HTR-8/SVneo (cell line): ENCODE measurements at regions not wholly inside any gene's neighbourhood (a gene's known extent, or its start where the extent isn't known, plus 50 kb on each side); places are given as distances from the start of the nearest gene placed in this dataset.

ENCODE experiments used
- DNase-seq: peaks from one replicate; pipeline ENCODE4 v3.0.0; 2011; ENCODE audit warnings: low spot score, mixed read lengths; ENCODE audit not compliant: insufficient read length
- FAIRE-seq: peaks from 2 replicates; lab custom pipeline; 2011; peaks lifted over from hg19 to GRCh38; lab: Jason Lieb, UNC

DNA sequence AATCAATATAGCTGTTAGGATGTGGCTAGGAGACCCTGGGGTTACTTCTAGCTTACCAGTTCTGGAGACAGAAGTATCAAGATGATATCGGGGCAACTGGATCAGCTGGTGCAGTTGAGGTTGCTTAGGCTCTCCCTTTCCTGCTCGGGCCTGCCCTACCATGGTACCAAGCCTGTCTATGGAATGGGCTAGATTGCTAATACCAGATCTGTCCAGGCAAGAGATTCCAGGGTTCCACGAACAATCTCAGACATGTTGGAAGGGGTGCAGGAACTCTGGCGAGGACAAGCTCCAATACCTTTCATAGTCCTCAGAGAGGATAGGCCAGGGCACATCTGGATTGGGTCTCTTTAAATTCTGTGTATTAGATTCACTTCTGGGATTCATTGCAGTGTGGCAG is 53.8 kb downstream of the ADM start:
- FAIRE-seq, result no peak
- DNase-seq, result no peak

DNA sequence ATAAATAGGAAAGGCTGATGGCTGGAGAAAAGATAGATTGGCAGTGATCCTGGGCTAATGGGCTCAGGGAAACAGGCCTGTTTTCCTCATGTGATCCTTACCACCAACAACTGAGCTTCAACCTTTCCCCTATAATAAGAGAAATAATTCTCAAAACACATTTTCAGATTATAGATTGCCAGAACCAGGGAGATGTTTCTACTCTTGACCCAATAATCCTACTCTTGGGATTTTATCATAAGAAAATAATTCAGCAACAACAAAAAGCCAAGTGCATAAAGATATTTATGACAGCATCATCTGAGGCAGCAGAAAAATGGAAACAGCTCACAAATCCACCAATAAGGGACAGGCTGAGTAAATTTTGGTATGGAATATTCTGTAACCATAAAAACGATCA is 54.3 kb downstream of the ADM start:
- no peak for FAIRE-seq
- no peak for DNase-seq

DNA sequence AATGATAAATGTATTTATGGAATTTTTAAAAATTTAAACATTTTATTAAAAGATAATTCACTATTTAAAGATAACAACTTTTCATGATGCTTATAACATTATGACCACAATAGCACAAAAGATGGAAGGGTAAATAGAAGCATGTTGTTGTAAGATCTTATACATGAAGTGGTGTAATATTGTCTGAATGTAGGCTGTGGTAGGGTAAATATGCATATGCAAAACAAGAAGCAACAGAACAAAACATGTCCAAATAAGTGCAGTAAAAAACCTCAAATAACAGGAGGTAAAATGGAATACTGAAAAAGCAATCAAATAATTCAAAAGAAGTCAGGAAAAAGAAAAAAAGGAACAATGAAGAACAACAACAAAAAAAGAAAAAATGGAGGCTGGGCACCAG is 56.0 kb downstream of the ADM start:
- no peak for FAIRE-seq
- DNase-seq, result no peak

DNA sequence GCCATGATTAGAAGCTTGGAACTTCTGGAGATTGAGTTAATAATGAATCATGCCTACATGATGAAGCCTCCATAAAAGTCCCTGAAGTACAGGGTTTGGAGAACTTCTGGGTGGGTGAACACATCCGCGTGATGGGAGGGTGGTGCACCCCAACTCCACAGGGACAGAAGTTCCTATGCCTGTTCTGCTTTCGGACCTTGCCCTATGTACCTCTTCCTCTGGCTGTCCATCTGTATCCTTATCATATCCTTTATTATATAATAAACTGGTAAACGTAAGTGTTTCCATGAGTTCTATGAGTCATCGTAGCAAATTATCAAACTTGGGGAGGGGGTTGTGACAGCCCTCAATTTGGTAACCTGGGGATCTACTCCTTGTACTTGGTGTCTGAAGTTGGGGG is 60.2 kb downstream of the ADM start:
- FAIRE-seq (no peak), DNase-seq (no peak)

DNA sequence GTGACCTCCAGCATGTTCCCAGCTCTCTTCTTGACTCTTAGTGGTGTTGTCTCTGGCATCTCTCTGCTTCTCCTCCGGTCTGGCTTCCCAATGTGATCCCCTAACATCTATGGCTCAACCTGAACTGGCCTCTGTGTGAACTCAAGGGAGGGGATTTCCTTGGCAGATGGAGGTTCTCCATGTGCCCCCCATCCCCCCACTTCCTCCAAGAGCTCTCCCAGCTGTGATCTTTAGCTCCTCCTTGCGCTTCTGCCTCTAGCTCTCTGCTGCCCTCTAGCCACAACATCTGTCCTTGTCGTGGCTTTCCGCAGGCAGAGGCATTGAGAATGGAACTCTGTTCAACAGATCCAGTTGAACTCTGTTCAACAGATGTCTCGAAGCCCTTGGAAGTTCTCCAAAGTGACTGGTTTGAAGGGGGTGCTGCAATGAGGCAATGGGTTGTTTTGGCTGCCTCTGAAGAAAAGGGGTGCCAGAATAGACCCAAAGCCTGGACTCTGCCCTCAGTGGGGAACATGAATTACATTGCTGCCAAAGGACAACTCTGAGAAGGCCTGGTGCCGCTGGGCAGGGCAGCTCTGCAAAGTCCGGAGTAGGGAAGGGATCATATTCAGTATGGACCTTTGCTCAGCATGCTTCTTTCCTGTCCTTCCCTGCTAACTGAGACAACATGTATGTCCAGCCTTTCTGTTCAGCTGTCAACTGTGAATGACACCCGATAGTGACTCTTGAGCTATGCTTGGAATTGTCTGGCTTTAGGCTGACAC is 61.9 kb downstream of the ADM start:
- FAIRE-seq, result peak; percentile 89
- DNase-seq, result peak; percentile 87

DNA sequence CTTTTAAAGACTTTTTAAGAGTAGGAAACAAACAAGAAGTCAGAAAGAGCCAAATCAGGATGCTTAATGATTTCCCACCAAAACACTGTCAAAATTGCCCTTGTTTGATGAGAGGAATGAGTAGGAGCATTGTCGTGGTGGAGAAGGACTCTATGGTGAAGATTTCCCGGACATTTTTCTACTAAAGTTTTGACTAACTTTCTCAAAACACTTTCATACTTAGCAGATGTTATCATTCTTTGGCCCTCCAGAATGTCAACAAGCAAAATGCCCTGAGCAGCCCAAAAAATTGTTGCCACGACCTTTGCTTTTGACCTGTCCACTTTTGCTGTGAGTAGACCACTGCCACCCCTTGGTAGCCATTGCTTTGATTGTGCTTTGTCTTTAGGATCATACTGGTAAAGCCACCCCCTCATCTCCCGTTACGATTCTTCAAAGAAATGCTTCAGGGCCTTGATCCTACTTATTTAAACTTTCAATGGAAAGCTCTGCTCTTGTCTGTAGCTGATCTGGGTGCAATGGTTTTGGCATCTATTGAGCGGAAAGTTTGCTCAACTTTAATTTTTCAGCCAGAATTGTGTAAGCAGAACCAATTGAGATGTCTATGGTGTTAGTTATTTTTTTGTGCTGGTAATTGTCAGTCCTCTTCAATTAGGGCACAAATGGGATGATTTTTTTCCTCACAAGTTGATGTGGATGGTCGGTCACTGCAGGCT is 67.2 kb downstream of the ADM start:
- FAIRE-seq, result no peak
- no peak for DNase-seq

DNA sequence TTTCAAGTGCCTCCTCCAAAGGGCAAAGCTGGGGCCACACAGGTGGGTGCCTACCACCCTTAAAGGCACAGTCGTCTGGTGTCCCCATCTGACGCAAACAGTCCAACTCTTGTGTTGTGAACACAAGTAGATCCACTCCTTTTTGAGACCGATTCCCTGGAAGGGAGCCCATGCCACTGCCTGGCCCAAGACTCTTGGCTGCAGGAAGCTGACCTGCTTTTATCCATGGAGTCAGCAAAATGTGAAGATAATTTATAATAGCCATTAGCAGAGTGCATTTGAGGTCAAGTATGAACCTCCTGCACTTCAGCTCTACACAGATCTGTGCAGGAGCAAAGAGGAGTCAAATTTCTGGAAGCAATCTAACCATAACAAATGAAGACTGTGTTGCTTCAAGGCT is 68.5 kb downstream of the ADM start:
- no peak for DNase-seq

DNA sequence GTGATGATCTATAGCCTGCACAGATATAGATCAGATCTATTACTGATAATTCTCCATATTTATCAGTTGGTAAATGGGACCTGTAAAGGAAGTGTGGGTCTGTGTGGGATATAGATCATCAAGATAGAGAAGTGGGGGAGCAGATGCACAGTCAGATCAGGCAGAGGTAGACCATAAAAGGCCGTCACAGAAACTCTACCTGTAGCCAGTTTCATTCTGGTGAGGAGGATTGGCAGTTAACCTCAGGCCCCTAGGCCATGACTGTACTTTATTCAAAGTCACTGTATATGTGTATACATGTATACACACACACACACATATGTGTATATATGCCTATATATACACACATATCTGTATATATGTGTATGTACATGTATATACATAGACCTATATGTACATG is 69.1 kb downstream of the ADM start:
- FAIRE-seq, result no peak
- DNase-seq, result no peak

More for the DNA sequence above, 68.5 kb downstream of the ADM start:
- FAIRE-seq, result no peak

DNA sequence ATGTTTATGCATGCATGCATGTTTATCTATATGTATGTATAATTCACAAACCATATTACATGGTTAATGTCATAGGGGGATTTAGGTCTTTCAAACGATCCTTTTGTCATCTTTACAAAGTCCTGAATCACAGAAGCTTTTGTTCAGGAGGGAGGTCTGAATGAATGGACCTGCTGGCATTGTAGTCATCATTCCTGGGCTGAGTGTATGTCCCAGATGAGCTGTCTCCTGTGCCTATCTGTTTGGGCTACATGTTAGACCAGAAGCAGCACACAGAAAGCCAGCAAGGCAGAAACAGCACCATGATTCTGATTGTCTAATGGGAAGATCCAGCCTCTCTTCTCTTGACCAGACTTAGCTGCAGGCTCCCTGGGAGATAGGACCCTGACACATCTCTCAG is 69.5 kb downstream of the ADM start:
- DNase-seq, result no peak
- no peak for FAIRE-seq

DNA sequence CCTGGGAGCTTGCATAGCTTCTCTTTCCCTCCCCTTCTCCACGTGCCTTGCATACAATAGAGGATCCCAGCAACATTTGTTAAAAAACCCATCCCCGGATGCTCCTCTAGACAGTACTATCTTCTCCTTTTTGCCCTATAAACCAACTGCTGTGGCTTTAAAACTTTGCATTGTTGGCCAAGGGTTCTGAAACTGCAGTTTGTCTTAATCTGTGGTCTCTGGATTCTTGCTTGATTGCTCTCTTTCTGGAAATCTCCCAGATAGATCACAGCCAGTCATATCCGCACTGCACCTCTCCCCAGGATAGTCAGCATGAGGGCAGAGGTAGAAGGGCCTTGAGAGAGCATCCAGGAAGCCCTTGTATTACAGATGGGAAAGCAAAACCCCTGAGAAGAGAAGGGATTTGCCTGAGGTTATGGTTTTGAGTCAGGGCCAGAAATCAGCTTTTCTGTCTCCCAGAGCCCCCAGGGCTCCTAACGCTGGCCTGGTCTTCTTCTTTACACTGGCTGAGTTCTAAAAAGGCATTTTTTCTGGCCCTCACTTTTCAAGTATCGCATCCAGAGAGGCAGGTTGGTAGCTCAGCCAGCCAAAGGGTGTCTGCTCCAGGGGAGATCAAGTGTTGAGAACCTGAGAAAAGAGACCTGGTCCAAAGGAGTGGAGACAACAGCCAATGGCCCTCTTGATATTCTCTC is 70.6 kb downstream of the ADM start:
- DNase-seq (no peak), FAIRE-seq (no peak)

DNA sequence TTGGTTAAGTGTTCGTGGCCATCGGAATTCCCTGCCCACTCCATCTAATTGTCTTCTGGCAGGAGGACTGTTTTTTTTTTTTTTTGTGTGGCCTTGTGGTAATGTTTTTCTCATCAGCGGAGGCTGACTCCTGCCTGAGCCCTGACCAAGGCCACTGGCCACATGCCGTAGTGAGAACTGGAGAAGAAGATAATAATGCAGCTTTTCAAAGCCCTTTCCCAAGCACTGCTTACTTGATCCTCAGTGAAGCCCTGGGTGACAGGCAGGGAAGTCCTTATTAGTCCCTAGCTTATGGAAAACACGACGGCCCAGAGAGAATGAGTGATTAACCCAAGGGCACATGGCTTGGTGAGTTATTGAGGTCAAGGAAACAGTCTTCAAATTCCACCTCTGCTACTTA is 71.2 kb downstream of the ADM start:
- FAIRE-seq, result no peak

DNA sequence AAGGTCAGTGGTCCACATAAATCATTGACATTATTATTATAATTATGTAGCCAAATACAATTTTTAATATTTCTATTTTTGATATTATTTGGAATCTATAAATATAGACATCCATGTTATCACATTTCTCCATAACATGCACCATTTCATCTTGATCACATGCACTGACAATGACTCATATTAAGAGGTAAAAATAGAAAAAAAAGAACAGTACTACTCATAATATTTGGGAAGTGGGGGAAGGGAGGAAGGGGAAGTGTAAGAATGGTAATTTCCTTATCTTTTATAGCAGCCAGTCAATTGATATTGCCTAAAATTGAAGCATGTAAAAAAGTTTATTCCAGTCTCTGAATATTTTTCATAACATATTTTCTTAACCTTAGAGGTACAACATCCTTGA is 72.3 kb downstream of the ADM start:
- FAIRE-seq (no peak), DNase-seq (no peak)

More for the DNA sequence above, 71.2 kb downstream of the ADM start:
- no peak for DNase-seq

DNA sequence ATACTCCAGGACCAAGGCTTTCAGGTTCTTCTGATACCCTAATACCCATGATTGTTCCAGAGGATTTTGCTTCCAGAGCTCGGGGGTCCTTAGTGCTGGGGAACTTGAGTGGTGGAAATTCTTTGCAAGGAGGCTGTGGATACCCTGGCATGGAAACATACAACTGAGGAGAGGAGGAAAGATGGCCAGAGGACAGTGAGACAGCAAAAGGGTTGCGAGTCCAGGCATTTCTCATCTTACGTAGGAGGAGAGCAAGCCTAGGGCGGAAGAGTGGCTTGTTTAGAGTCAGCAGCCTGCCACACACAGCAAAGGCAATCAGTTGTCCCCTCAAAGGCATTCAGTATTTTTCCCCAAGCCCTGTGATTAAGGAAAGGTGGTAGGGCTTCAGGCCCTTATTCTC is 73.5 kb downstream of the ADM start:
- no peak for FAIRE-seq
- DNase-seq, result no peak

DNA sequence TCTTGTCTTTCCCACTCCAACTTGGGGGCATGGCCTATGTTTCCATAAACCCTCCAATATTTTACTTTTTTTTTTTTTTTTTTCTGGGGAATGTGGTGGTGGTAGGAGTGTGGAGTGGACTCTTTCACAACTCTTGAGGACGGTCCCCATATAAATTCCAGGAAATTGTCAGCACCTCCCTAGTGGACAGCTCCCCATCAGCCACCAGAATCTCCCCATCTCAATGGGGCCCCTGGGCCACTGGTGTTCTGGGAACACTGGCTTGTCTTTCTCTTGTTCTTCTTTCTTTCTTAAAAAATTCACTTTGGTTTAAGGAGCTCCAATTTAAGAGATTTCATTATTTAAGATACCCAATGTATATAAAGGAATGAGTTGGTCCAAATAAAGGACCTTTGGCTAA is 74.1 kb downstream of the ADM start:
- no peak for DNase-seq
- no peak for FAIRE-seq

DNA sequence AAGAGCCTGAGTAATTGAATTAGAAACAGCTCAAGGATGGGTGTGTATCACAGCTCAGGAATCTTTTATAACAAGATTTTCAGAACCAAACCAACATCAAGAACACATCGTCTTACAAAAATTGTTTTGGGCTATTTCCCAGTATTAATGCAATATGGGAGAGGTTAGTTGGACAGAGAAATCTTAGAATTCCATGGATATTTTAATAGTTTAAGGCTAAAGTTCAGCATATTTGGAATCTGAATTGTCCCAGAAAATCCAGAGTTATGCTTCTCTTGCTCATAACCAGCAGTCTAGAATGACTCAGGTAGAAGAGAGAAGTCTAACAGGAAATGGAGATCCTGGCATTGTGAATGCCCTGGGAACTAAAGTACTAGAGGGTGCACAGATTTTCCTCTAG is 74.6 kb downstream of the ADM start:
- DNase-seq, result no peak
- no peak for FAIRE-seq

DNA sequence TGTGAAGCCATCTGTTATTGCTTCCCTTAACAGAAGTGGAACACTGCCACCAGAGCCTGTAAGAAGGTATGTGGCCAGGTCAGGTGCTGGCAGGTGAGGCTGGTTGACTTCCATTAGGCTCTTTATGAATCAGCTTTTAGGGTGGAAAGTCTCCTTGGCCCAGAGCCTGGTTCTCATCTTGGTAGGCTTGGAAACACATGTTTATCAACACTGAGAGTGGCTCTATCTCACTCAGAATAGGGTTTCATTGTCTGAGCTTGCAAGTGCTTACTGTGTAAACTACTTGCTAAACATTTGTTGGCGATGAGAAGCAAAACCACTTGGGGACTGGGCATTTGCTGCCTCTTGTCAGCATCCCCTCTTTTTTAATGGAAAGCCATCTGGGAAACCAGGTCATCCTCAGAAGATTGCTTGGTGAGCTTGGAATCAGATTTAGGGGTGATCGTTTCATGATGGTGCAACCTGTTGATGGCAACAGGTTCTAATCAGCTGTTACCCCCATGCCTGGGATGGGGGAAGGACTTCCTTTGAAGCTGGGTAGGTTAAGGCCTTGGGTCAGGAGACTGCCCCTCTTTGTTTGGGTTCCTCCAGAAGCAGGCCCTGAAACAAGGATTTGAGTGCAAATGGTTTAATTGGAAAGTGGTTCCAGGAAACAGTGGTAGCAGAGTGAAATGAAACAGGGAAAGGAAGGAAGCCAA is 75.0 kb upstream of the AMPD3 start:
- DNase-seq, result no peak
- no peak for FAIRE-seq

DNA sequence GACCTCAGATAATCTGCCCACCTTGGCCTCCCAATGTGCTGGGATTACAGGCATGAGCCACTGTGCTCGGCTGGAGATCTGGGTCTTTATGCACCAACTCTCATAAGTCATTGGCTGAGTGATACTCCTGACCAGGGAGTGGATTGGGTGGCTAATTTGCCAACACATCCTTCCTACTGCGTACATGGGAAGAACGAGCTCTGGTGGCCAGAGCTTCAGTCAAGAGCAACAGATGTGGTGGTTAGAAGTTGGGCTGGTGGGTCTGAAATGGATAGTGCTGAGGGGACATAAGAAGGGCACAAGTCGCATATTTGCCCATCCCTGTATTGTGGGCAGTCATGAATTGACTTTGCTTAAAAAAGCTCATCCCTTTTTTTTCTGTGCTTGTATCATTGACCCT is 74.1 kb upstream of the AMPD3 start:
- DNase-seq, result no peak

DNA sequence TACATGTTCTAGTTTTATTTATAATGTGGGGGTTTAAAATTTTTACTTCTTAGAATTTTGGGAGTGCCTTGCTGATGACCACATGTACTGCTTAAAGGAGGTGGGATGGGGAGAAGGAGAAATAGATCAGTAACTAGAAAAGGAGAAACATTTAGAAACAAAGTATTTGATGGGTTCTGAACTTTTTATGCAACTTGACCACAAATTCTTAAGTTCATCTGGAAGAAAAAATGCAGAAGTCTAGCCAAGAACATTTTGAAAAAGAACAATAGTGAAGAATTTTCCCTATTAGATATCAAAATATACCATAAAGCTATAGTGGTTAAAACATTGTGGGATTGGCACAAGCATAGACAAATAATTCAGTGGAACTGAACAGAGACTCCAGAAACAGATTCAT is 73.3 kb upstream of the AMPD3 start:
- no peak for DNase-seq
- no peak for FAIRE-seq

More for the DNA sequence above, 74.1 kb upstream of the AMPD3 start:
- no peak for FAIRE-seq

DNA sequence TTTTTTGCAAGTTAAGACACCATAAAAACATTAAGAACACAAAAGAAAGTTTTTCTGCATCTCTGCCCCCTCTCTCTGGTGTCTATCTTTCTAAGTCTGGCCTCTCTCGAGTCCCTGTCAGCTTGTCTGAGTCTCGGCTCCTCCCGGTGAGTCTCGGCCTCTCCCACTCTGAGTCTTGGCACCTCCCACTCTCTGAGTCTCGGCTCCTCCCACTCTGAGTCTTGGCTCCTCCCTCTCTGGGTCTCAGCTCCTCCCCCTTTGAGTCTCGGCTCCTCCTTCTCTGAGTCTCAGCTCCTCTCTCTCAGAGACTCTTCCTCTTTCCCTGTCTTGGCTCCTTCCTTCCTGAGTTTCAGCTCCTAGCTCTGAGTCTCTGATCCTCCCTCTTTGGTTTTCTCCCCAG is 72.5 kb upstream of the AMPD3 start:
- no peak for DNase-seq

DNA sequence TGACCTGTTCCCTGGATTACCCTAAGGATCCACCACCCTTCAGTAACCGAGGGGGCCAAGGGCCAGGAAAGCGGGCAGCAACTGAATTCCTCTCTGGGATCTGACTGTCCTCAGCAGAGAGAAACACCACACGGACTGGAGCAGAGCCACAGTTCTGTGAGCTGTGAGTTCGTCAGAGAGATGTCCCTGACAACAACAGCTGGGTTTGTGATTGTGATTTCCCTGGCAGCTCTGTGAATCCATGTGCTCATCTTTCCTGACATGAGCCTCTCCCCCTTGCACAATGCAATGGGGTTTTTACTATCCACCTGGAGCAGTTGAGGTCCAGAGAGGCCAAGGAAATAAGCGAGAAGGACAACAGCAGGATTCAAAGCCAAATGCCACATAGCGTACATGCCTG is 69.4 kb upstream of the AMPD3 start:
- DNase-seq (no peak), FAIRE-seq (no peak)

More for the DNA sequence above, 72.5 kb upstream of the AMPD3 start:
- no peak for FAIRE-seq

DNA sequence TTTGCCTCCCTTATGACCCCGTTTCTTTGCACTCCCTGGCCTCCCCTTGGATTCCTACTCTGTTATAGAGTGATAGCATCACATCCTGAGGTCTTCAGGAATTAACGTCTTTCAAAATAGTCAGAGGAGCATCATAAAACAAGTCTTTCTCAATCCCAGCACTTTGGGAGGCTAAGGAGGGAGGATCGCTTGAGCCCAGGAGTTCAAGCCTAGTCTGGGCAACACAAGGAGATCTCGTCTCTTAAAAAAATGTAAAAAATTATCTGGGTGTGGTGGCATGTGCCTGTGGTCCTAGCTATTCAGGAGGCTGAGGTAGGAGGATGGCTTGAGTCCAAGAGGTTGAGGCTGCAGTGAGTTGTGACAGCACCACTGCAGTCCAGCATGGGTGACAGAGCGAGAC is 68.7 kb upstream of the AMPD3 start:
- DNase-seq (no peak), FAIRE-seq (no peak)
